ENCODE measurements at regions not wholly inside any gene's neighbourhood (a gene's known extent, or its start where the extent isn't known, plus 50 kb on each side); places are given as distances from the start of the nearest gene placed in this dataset.

DNA sequence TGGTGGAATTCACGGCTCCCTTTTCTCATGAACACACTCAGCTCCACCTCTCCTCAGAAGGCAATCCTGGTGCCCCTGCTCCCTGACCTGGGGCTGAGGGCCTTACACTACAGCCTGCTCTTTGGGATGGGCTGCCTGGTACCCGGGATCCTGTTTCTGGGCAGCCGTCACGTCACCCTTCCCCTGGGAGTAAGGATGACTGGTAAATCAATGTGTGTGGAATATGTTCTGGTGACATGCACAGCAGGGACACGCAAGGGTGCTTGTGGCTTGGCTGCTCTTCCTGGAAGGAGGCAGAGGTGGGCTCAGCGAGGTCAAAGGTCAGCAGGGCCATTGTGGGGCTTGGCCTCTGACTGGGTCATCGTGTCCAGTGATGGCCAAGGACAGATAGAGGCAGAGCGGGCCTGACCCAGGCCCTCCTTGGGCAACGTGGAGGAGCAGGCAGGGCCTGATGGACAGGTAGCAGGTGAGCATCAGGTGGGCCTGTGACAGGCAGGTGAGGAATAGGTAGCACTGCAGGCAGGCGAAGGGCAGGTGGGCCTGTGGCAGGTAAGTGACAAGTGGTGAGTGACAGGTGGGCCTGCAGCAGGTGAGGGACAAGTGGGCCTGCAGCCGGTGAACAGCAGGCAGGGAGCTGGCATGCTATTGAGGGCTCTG, 399.4 kb upstream of the IRX4 start (continued):
- TF ChIP-seq, protein P1, sequence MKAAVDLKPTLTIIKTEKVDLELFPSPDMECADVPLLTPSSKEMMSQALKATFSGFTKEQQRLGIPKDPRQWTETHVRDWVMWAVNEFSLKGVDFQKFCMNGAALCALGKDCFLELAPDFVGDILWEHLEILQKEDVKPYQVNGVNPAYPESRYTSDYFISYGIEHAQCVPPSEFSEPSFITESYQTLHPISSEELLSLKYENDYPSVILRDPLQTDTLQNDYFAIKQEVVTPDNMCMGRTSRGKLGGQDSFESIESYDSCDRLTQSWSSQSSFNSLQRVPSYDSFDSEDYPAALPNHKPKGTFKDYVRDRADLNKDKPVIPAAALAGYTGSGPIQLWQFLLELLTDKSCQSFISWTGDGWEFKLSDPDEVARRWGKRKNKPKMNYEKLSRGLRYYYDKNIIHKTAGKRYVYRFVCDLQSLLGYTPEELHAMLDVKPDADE (IDR thresholded peaks at IDR 0.05), result no peak
- TF ChIP-seq JUNB (IDR thresholded peaks at IDR 0.05; ENCODE audit: unreplicated experiment), result no peak
- TF ChIP-seq EZH2 (IDR thresholded peaks at IDR 0.05; ENCODE audit: low read depth, unreplicated experiment), result no peak
- TF ChIP-seq, protein P2, sequence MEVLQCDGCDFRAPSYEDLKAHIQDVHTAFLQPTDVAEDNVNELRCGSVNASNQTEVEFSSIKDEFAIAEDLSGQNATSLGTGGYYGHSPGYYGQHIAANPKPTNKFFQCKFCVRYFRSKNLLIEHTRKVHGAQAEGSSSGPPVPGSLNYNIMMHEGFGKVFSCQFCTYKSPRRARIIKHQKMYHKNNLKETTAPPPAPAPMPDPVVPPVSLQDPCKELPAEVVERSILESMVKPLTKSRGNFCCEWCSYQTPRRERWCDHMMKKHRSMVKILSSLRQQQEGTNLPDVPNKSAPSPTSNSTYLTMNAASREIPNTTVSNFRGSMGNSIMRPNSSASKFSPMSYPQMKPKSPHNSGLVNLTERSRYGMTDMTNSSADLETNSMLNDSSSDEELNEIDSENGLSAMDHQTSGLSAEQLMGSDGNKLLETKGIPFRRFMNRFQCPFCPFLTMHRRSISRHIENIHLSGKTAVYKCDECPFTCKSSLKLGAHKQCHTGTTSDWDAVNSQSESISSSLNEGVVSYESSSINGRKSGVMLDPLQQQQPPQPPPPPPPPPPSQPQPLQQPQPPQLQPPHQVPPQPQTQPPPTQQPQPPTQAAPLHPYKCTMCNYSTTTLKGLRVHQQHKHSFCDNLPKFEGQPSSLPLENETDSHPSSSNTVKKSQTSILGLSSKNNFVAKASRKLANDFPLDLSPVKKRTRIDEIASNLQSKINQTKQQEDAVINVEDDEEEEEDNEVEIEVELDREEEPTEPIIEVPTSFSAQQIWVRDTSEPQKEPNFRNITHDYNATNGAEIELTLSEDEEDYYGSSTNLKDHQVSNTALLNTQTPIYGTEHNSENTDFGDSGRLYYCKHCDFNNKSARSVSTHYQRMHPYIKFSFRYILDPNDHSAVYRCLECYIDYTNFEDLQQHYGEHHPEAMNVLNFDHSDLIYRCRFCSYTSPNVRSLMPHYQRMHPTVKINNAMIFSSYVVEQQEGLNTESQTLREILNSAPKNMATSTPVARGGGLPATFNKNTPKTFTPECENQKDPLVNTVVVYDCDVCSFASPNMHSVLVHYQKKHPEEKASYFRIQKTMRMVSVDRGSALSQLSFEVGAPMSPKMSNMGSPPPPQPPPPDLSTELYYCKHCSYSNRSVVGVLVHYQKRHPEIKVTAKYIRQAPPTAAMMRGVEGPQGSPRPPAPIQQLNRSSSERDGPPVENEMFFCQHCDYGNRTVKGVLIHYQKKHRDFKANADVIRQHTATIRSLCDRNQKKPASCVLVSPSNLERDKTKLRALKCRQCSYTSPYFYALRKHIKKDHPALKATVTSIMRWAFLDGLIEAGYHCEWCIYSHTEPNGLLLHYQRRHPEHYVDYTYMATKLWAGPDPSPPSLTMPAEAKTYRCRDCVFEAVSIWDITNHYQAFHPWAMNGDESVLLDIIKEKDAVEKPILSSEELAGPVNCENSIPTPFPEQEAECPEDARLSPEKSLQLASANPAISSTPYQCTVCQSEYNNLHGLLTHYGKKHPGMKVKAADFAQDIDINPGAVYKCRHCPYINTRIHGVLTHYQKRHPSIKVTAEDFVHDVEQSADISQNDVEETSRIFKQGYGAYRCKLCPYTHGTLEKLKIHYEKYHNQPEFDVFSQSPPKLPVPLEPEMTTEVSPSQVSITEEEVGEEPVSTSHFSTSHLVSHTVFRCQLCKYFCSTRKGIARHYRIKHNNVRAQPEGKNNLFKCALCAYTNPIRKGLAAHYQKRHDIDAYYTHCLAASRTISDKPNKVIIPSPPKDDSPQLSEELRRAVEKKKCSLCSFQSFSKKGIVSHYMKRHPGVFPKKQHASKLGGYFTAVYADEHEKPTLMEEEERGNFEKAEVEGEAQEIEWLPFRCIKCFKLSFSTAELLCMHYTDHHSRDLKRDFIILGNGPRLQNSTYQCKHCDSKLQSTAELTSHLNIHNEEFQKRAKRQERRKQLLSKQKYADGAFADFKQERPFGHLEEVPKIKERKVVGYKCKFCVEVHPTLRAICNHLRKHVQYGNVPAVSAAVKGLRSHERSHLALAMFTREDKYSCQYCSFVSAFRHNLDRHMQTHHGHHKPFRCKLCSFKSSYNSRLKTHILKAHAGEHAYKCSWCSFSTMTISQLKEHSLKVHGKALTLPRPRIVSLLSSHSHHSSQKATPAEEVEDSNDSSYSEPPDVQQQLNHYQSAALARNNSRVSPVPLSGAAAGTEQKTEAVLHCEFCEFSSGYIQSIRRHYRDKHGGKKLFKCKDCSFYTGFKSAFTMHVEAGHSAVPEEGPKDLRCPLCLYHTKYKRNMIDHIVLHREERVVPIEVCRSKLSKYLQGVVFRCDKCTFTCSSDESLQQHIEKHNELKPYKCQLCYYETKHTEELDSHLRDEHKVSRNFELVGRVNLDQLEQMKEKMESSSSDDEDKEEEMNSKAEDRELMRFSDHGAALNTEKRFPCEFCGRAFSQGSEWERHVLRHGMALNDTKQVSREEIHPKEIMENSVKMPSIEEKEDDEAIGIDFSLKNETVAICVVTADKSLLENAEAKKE (CRISPR knock-in tag; IDR thresholded peaks at IDR 0.05), result no peak

DNA sequence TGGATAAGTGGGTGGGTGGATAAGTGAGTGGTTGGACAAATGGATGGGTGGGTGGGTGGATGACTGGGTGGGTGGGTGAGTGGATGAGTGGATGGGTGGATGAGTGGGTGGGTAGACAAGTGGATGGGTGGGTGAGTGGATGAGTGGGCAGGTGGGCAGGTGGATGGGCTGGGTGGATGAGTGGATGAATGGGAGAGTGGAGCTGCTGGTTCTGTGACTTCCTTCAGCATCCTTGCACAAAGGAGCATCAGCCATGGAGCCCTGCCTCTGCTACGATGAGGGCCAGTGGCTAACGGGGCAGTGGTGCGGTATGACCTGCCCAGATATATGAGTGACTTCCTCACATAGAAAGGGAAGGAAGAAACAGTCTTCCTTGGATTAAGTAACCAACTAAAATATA, 398.7 kb upstream of the IRX4 start:
- DNase-seq (ENCODE audit: low spot score) (no peak), ATAC-seq (no peak)
- Mint-ChIP-seq H3K9me3 (no peaks in the 10 kb centered on the region; the same call in 2 of the 3 replicates), H3K36me3 (ENCODE audit: low read depth) (peaks cover 3% of the 10 kb centered on the region; the same call in 1 of the 3 replicates), H3K27me3 (ENCODE audit: insufficient read depth, low read depth, poor library complexity) (peaks cover 11% of the 10 kb centered on the region), H3K4me1 (no peaks in the 10 kb centered on the region), H3K27ac (no peak overlapping the region), H3K4me3 (no peak overlapping the region)
- Histone ChIP-seq H3K27ac (ENCODE audit: low read depth) (no peak overlapping the region), H3F3A (replicated peaks; ENCODE audit: low read depth) (no peaks in the 10 kb centered on the region), H2AFZ (no peak overlapping the region), H3K4me3 (no peak overlapping the region), H3K36me3 (ENCODE audit: insufficient read depth) (no peaks in the 10 kb centered on the region), H3K79me2 (replicated peaks; ENCODE audit: insufficient read depth) (no peaks in the 10 kb centered on the region), H3K4me1 (ENCODE audit: insufficient read depth) (no peaks in the 10 kb centered on the region), H4K20me1 (replicated peaks; ENCODE audit: insufficient read depth) (no peaks in the 10 kb centered on the region), H3K9me2 (ENCODE audit: insufficient read depth) (no peaks in the 10 kb centered on the region), H3K27me3 (ENCODE audit: insufficient read depth) (no peaks in the 10 kb centered on the region), H3K4me2 (no peak overlapping the region)
- TF ChIP-seq, protein P2 (CRISPR knock-in tag; IDR thresholded peaks at IDR 0.05), result no peak
- TF ChIP-seq NANOG (IDR thresholded peaks at IDR 0.05; ENCODE audit: borderline replicate concordance) (no peak), JUNB (IDR thresholded peaks at IDR 0.05; ENCODE audit: unreplicated experiment) (no peak), ZNF114 (CRISPR knock-in tag; IDR thresholded peaks at IDR 0.05) (no peak), CREB1 (CRISPR knock-in tag; IDR thresholded peaks at IDR 0.05; ENCODE audit: low read depth) (no peak)

Measured in GM23338 (cell line).